Sciatic nerve (tissue), 2 donors: ENCODE measurements at regions not wholly inside any gene's neighbourhood (a gene's known extent, or its start where the extent isn't known, plus 50 kb on each side); places are given as distances from the start of the nearest gene placed in this dataset.

Source experiments
- ATAC-seq: fragments of 200-7000 bp; cut with Tn5 transposase; one replicate; pipeline ENCODE4 v1.9.1; 2020; ENCODE audit warnings: mild to moderate bottlenecking, moderate library complexity
- DNase-seq: peaks from one replicate; pipeline ENCODE4 v3.0.0-alpha.2; 2020; ENCODE audit warnings: low spot score
- intact Hi-C: fragments of 100-400 bp; cut with DNase I; formaldehyde crosslinking; loops from one replicate; pipeline ENCODE4 v1.14.2; 2022
- donor health status: DM: no; HTN: no; CAD: no.
- donor health status: DM: no; HTN: no; CAD: no.

GRCh38 chr10:6766131-6766801, 186.2 kb upstream of the PRKCQ start:
- no peak for DNase-seq
- intact Hi-C loops: no loop called here
- peak; percentile 95 for ATAC-seq

DNA sequence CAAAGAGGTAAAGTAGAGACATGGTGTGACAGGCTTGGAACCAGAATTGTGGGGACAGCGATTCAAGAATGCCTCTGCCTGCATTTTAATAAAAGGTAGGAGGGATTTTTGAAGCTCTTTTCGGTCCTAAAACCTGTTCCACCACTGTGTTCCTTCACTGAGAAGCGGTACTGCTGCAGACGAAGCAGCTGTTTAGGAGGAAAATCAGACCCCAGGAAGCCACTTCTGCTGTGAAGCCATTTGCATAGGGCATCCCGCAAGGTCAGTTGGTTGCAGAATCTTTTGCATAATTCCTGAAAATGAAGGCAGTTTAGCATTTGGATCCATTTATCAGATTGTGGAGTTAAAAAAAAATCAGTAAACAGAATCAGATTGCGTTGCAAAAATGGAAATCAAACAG, 183.3 kb upstream of the PRKCQ start:
- ATAC-seq (no peak), DNase-seq (no peak)
- intact Hi-C loops: no loop called here

GRCh38 chr10:6763001-6763400, 182.9 kb upstream of the PRKCQ start:
- no peak for ATAC-seq
- intact Hi-C loops: no loop called here
- DNase-seq: no peak

GRCh38 chr10:6759961-6760360, 179.9 kb upstream of the PRKCQ start:
- intact Hi-C loops: no loop called here
- DNase-seq (no peak), ATAC-seq (no peak)

DNA sequence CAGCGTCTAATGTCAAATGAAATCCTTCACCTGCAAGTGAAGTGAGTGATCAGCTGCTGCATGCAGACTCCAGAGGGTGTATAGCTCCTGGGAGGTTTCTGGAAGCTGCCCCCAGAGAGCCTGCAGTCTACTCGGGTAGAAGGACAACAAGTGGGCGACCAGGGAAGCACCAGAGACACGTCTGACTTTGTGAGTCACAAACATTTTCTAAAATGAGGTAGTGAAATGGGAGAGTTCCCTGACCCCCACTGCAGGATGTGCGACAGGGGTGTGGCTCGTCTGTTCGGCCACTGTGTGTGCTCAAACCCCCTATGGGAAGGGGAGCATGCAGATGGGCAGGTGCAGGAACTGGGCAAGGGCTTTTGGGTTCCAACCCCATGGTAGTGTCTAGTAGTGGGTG, 177.1 kb upstream of the PRKCQ start:
- ATAC-seq (no peak), DNase-seq (no peak)
- intact Hi-C loops: no loop called here

GRCh38 chr10:6756716-6757115, 176.6 kb upstream of the PRKCQ start:
- intact Hi-C loops: no loop called here
- no peak for ATAC-seq
- DNase-seq: no peak

- intact Hi-C loops: no loop called here
- no peak for DNase-seq
- no peak for ATAC-seq
Observed at GRCh38 chr10:6755781-6756460, 175.8 kb upstream of the PRKCQ start.

DNA sequence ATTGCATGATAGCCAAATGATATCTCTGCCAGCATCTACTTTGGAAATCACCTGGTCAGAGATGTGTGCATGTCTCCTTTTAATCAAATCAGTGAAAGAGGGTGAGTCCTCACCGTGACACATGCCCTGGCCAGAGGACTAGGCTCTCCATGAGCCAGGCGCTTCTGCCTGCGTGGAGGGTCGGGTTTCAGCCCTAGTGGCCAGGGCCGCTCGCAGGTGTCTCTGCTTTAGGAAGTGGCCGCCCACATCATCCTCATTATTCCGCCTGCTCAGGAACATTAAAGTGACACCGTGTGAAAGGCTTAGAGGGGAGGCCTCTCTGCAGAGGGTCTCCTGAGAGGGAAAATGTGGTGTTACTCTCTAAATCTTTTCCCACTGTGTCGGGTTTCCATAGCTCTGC, 173.6 kb upstream of the PRKCQ start:
- DNase-seq (no peak), ATAC-seq (no peak)
- intact Hi-C loops: no loop called here

GRCh38 chr10:6751363-6751762, 171.3 kb upstream of the PRKCQ start:
- intact Hi-C loops: no loop called here
- ATAC-seq (no peak), DNase-seq (no peak)

GRCh38 chr10:6748981-6749635, 169.0 kb upstream of the PRKCQ start:
- DNase-seq (no peak), ATAC-seq (no peak)
- intact Hi-C loops: no loop called here

DNA sequence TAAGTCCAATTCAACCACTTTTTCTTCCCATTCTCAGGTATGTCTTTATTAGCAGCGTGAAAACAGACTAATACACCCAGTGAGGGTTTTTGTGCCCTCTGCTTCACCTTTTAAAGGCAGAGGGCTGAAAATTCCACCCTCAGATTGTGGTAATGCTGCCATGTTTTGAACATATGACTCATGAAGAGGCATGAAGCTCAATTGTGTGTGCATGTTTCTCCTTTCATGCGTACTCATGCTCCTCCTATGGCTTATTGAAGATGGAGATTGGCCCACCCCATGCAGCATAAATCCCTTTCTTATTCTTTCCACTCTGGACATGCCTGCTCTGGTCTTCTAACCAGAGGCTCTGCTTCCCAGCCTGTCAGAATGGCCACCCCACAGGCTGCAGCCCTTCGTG, 168.0 kb upstream of the PRKCQ start:
- ATAC-seq (no peak), DNase-seq (no peak)
- intact Hi-C loops: no loop called here

DNA sequence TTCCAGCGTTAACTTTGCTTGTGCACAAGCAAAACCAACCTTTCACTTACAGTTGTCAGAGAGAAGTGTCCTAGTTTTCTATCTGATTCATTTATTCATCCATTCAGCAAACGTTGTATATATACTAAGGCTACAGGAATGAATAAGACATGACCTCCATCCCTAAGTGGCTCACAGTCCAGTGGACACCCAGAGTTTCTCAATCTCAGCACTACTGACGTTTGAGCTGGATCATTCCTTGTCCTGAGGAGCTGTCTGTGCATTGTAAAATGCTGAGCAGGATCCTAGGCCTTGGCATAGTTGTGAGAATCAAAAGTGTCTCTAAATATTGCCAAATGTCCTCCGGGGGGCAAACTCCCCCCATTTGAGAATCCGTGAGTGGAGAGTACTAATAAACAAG, 166.7 kb upstream of the PRKCQ start:
- DNase-seq: no peak
- no peak for ATAC-seq
- intact Hi-C loops: no loop called here

- intact Hi-C loops: no loop called here
- DNase-seq (no peak), ATAC-seq (no peak)
Observed at GRCh38 chr10:6743291-6743849, 163.3 kb upstream of the PRKCQ start.

GRCh38 chr10:6741541-6741941, 161.5 kb upstream of the PRKCQ start:
- no peak for DNase-seq
- no peak for ATAC-seq
- intact Hi-C loops: no loop called here

DNA sequence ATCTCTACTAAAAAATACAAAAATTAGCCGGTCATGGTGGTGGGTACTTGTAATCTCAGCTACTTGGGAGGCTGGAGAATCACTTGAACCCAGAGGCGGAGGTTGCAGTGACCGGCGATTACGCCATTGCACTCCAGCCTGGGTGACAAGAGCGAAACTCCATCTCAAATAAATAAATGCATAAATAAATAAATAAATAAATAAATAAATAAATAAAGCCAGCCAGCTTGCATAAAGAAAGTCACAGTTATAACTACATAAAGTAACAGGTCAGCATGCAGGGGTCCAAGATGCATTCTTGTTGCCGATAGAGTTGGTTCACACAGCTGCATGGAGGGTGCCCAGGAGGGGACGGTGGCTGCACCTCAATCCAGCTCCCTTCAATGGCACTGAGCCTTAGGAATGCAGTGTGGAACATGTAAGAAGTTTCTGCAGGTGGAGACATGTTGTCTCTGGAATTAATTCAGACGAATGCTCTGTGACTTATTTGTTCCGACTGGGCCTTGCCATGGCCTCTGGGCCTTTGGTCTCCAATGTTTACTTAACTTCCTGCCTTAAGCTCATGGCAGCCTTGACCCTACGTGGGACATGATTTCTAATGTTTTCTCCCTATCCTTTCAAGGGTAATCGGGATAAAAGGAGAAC, 159.6 kb upstream of the PRKCQ start:
- DNase-seq (no peak), ATAC-seq (no peak)
- intact Hi-C loops: no loop called here

DNA sequence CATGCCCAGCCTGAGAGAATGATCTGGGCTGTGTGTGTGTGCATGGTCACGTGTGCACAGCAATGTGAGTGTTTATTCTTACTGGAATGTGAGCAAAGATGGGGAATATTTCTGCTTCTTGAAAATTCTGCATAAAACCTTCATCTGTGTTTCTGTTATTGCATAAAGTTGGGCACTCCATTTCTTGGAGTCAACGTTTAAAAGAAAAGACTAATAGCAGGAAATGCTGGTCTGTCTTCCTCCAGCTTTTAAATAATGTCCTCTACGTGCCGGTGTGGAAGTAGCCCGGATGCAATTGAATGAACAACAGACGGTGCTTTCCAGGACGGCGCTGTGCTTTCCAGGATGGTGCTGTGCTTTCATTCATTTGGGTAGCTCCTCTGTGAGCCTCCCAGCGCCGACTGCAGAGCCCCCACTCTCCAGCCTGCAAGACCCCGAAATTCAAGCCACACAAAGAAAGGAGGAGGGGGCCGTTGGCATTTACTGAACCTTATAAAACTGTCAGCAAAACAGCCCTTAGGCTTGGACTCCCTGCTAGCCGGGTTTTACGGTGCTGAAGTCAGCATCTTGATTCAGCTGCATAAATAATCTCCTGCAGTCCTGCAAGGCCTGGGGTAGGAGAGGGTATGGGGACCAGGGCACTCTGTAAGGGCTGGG, 158.2 kb upstream of the PRKCQ start:
- ATAC-seq: peak; percentile 42

DNA sequence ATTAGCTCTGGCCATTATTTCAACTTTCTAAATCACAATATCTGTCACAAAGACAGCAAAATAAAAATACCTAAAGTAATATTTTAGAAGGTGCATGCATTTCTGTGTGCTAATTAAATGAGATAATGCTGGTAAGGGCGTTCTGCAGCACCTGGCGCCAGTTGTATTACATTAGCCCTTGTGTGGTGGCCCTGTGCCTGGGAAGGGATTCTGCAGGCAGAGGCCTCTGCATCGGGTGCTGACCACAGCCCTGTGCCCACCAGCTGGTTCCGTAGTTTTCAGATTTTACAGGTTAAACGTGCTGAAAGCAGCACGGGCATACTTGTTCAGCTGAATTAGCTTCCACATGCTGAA, 157.7 kb upstream of the PRKCQ start:
- intact Hi-C loops: no loop called here
- no peak for DNase-seq
- ATAC-seq: no peak

More for the DNA sequence above, 158.2 kb upstream of the PRKCQ start:
- DNase-seq: no peak
- intact Hi-C loops: no loop called here

DNA sequence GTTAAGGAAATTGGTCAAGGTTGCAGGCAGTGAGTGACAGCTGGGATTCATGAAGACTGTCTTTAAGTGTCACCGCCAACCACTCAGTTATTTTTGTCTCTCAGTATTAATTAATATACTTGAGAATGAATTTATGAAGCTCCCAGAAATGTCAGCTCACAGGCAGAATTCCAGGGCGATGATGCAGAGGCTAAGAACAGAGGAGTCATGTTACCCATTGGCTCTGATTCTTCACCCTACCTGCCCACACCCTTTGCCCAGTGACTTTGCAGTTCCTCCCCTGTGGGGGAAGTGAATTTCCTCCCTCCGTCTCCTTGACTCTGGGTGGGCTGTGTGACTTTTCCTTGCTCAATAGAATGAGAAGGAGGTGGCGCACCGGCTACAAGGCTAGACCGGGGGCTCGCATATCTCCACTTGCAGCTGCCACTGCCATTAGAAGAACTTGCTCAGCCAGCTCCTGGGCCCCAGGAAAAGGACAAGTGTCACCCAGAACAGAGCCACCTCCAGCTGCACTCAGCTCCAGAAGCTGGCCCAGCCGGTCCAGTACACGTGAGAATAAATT, 157.1 kb upstream of the PRKCQ start:
- ATAC-seq (no peak), DNase-seq (no peak)
- intact Hi-C loops: no loop called here

GRCh38 chr10:6734286-6734685, 154.2 kb upstream of the PRKCQ start:
- ATAC-seq (no peak), DNase-seq (no peak)
- intact Hi-C loops: no loop called here
